ENCODE measurements at regions not wholly inside any gene's neighbourhood (a gene's known extent, or its start where the extent isn't known, plus 50 kb on each side); places are given as distances from the start of the nearest gene placed in this dataset.

DNA sequence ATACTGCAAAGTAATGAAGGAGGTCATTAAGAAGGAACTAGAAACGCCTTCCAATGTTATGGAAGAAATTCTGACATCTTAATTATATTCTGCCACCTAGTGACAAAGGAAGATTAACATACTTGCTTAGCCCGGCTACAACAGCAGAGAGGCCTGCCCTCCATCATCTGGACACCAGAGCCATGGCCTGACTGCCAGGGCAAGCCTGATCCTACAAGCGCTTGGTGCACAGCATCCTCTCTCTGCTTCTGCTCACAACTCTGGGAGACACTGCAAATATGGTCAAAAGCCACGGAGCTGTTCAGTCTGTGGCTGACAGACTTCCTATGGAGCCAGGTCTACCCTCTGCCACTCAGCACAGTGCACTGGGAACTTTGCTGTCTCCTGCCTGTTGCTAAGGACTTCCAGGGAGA is 87.3 kb upstream of the SLC44A1 start:
- Histone ChIP-seq H3K36me3 (no peaks in the 10 kb centered on the region), H3K4me3 (ENCODE audit: low read depth in 1 of 2, low read length in 1 of 2) (peak overlapping the region in 1 of 2 experiments; percentile 5), H3K27ac (peak overlapping the region; percentile 23), H3K9me3 (no peaks in the 10 kb centered on the region), H3K27me3 (no peaks in the 10 kb centered on the region), H3K4me1 (ENCODE audit: control insufficient read depth in 1 of 2, insufficient read depth in 1 of 2, low read depth in 1 of 2, low read length in 1 of 2) (peaks cover 28 to 29% of the 10 kb centered on the region in 2 experiments)
- TF ChIP-seq, protein P1, sequence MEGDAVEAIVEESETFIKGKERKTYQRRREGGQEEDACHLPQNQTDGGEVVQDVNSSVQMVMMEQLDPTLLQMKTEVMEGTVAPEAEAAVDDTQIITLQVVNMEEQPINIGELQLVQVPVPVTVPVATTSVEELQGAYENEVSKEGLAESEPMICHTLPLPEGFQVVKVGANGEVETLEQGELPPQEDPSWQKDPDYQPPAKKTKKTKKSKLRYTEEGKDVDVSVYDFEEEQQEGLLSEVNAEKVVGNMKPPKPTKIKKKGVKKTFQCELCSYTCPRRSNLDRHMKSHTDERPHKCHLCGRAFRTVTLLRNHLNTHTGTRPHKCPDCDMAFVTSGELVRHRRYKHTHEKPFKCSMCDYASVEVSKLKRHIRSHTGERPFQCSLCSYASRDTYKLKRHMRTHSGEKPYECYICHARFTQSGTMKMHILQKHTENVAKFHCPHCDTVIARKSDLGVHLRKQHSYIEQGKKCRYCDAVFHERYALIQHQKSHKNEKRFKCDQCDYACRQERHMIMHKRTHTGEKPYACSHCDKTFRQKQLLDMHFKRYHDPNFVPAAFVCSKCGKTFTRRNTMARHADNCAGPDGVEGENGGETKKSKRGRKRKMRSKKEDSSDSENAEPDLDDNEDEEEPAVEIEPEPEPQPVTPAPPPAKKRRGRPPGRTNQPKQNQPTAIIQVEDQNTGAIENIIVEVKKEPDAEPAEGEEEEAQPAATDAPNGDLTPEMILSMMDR (IDR thresholded peaks at IDR 0.05), result peak; percentile 69

DNA sequence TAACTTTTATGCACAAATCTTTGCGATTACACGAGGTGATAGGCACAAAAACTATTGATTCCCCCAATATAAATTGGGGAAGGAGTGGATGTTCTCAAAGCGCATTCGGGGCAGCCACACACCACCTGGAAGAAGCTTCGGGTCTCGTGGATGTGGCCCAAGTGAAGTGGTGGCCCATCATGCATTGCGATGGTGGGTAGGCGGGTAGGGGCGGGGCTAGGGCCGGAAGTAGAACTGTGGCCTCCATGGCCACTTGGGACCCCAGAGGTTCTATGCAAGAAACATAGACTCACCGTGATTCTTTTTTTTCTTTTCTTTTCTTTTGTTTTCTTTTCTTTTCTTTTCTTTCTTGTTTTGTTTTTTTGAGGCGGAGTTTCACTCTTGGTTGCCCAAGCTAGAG is 86.4 kb upstream of the SLC44A1 start:
- H3K4me1 ChIP-seq (ENCODE audit: control insufficient read depth in 1 of 2, insufficient read depth in 1 of 2, low read depth in 1 of 2, low read length in 1 of 2), result peaks cover 28 to 29% of the 10 kb centered on the region in 2 experiments
- TF ChIP-seq, protein P1 (IDR thresholded peaks at IDR 0.05), result no peak
- H3K9me3 ChIP-seq, result no peaks in the 10 kb centered on the region
- H3K4me3 ChIP-seq (ENCODE audit: low read depth in 1 of 2, low read length in 1 of 2), result no peak overlapping the region
- no peaks in the 10 kb centered on the region for H3K27me3 ChIP-seq
- H3K36me3 ChIP-seq, result no peaks in the 10 kb centered on the region
- no peak overlapping the region for H3K27ac ChIP-seq

DNA sequence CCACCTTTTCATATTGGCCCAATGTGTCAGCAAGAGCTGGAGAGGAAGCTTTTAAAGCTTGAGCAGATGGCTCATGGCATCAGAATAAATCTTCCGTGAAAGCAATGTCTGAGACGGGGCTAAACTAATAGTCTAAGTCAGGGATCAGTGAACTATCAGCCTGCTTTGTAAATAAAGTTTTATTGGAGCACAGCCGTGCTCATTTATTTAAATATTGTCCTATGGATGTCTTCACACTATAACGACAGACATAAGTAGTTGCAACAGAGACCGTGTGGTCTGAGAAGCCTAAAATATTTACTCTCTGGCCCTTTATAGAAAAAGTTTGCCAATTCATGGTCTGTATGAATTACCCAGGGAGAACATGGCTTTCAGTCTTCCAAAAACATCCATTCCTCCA is 85.6 kb upstream of the SLC44A1 start:
- TF ChIP-seq, protein P1 (IDR thresholded peaks at IDR 0.05), result no peak
- H3K36me3 ChIP-seq, result no peaks in the 10 kb centered on the region
- no peaks in the 10 kb centered on the region for H3K27me3 ChIP-seq
- no peaks in the 10 kb centered on the region for H3K9me3 ChIP-seq
- peaks cover 28 to 29% of the 10 kb centered on the region in 2 experiments for H3K4me1 ChIP-seq (ENCODE audit: control insufficient read depth in 1 of 2, insufficient read depth in 1 of 2, low read depth in 1 of 2, low read length in 1 of 2)
- no peak overlapping the region for H3K27ac ChIP-seq
- H3K4me3 ChIP-seq (ENCODE audit: low read depth in 1 of 2, low read length in 1 of 2), result no peak overlapping the region

DNA sequence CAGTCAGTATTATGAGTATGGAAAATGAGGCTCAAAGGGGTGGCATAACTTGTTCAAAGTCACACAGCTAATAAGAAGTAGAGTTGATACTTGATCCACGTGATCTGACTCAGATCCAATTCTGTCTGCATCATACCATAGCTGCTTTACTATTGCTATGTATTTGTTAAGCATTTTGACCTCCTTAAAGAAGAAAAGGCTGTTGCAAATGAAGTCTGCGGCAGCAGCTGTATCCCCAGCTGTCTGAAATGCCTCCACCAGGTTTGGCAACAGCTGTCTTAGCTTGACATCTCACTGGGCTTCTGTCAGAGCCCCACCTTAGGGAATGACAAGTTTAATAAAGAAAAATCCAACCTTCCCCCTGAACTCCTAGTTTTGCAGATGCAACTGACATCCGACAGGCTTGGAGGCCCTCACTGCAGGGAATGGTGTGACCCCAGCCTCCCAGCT is 75.6 kb upstream of the SLC44A1 start:
- H3K4me3 ChIP-seq (ENCODE audit: low read depth in 1 of 2, low read length in 1 of 2), result no peak overlapping the region
- no peaks in the 10 kb centered on the region for H3K4me1 ChIP-seq (ENCODE audit: control insufficient read depth in 1 of 2, insufficient read depth in 1 of 2, low read depth in 1 of 2, low read length in 1 of 2)
- no peaks in the 10 kb centered on the region for H3K36me3 ChIP-seq
- H3K27ac ChIP-seq, result no peak overlapping the region
- TF ChIP-seq, protein P1 (IDR thresholded peaks at IDR 0.05), result no peak
- no peaks in the 10 kb centered on the region for H3K27me3 ChIP-seq
- no peaks in the 10 kb centered on the region for H3K9me3 ChIP-seq

DNA sequence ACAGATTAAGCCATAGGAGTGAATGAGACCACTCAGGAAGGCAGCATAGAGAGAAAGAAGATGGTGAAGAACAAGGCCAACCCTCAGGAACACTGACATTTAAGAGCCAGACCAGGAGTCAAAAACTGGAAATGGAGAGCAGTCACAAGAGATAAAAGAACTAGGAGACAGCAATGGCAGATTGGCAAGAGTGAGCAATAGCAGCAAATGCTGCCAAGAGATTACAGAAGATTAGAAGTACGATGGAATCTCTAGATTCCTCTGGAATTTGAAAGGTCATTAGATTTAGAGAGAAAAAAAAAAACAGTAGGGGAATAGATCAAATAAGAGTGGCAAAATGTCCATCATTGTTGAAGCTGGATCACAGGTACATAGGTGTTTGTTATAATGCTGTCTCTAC is 73.4 kb upstream of the SLC44A1 start:
- no peaks in the 10 kb centered on the region for H3K9me3 ChIP-seq
- no peaks in the 10 kb centered on the region for H3K4me1 ChIP-seq (ENCODE audit: control insufficient read depth in 1 of 2, insufficient read depth in 1 of 2, low read depth in 1 of 2, low read length in 1 of 2)
- H3K36me3 ChIP-seq, result no peaks in the 10 kb centered on the region
- H3K4me3 ChIP-seq (ENCODE audit: low read depth in 1 of 2, low read length in 1 of 2), result no peak overlapping the region
- no peaks in the 10 kb centered on the region for H3K27me3 ChIP-seq
- TF ChIP-seq, protein P1 (IDR thresholded peaks at IDR 0.05), result no peak
- H3K27ac ChIP-seq, result no peak overlapping the region

DNA sequence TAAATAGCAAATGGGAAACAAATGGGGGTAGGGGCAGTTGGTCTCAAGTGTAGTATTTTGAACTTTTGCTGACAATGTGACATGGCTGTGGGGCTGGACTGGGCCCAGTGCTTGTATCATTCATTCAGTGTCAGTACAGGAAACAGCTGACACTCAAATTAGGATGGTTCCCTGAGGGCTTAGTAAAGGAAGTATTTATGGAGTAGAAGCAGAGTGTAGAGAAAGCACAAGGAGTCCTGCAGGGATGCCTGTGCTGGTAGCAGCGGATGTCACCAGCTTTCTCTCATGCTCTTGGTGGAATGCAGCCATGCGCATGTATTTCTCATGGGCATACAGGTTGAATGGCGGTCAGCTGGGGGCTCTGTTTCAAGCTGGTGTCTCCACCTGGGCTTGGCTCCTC is 72.9 kb upstream of the SLC44A1 start:
- Histone ChIP-seq H3K36me3 (no peaks in the 10 kb centered on the region), H3K4me3 (ENCODE audit: low read depth in 1 of 2, low read length in 1 of 2) (no peak overlapping the region), H3K4me1 (ENCODE audit: control insufficient read depth in 1 of 2, insufficient read depth in 1 of 2, low read depth in 1 of 2, low read length in 1 of 2) (no peaks in the 10 kb centered on the region), H3K27me3 (no peaks in the 10 kb centered on the region), H3K27ac (no peak overlapping the region), H3K9me3 (no peaks in the 10 kb centered on the region)
- TF ChIP-seq, protein P1 (IDR thresholded peaks at IDR 0.05), result no peak
